ENCODE measurements at regions not wholly inside any gene's neighbourhood (a gene's known extent, or its start where the extent isn't known, plus 50 kb on each side); places are given as distances from the start of the nearest gene placed in this dataset.

GRCh38 chr4:125365731-125366130 is 51.0 kb downstream of the FAT4 start:
- DNase-seq (ENCODE audit: low read depth in 2 of 2), result no peak

GRCh38 chr4:125368146-125368545 is 53.4 kb downstream of the FAT4 start:
- DNase-seq (ENCODE audit: low read depth in 2 of 2), result no peak

- DNase-seq (ENCODE audit: low read depth in 2 of 2), result no peak
Observed at GRCh38 chr4:125368671-125369081, 53.9 kb downstream of the FAT4 start.

- no peak for DNase-seq (ENCODE audit: low read depth in 2 of 2)
Observed at GRCh38 chr4:125369098-125369497, 54.3 kb downstream of the FAT4 start.

DNA sequence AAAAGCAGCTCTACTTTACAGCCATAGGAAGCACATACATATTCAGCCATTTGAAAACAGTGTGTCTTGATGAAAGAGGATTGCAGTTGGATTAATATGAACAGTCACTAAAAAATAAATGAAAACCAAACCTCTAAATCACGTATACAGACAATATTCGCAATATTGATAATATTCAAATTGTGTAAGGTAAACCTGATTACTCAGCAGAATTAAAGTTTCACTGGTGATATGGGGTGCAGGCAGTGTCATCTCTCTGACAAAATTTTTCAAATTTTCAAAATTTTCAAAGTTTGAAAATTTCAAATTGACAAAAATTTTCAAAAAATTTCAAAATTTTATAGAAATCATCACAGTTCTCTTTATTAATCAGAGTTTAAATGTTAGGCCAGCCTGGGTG is 55.7 kb downstream of the FAT4 start:
- no peak for DNase-seq (ENCODE audit: low read depth in 2 of 2)

DNA sequence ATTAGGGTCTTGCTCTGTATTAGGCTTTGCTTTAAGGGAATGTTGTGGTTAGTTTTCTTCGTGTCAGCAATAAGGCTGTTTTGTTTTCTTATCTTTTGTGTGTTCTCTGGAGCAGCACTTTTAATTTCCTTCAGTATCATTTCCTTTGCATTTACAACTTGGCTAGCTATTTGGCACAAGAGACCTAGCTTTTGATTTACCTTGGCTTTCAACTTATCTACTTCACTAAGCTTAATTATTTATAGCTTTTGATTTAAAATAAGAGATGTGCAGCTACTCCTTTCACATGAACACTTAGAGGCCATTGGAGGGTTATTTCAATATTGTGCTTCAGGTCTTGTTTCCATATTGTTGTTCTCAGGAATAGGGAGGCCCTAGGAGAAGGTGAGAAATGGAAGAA is 68.2 kb downstream of the FAT4 start:
- no peak for DNase-seq (ENCODE audit: low read depth in 2 of 2)

DNA sequence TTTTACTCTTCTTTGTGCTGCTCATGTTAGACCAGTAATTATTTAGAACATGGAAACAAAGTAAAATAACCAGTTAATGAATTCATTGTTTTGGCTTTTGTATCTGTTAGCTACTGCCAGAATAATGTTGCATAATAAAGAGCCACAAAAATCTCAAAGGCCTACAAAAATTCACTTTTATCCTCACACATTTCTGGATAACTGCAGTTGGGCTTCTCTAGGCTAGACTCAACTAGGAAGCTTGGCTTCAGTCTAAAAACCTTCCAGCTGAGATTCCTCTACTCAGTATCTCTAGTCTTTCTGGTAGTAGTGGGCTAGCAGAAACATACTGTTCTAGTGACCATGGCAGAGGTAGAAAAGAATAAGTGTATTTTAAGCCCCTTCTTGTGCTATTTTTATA is 73.0 kb downstream of the FAT4 start:
- DNase-seq (ENCODE audit: low read depth in 2 of 2), result no peak

- DNase-seq (ENCODE audit: low read depth in 2 of 2), result no peak
Observed at GRCh38 chr4:125388613-125389012, 73.9 kb downstream of the FAT4 start.

GRCh38 chr4:125389713-125390112 is 75.0 kb downstream of the FAT4 start:
- DNase-seq (ENCODE audit: low read depth in 2 of 2), result no peak

- no peak for DNase-seq (ENCODE audit: low read depth in 2 of 2)
Observed at GRCh38 chr4:125390126-125390525, 75.4 kb downstream of the FAT4 start.

DNA sequence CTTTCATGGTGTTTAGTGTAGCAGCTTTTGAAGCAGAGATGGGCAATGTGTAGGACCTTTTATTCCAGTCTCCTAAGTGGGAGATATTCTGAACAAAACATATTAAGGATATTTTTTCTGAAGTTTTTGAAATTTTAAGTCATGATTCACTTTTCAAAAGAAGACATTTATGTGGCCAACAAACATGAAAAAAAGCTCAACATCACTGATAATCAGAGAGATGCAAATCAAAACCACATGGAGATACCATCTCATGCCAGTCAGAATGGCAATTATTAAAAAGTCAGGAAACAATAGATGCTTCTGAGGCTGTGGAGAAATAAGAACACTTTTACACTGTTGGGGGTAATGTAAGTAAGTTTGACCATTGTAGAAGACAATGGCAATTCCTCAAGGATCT is 76.0 kb downstream of the FAT4 start:
- DNase-seq (ENCODE audit: low read depth in 2 of 2), result no peak

- no peak for DNase-seq (ENCODE audit: low read depth in 2 of 2)
Observed at GRCh38 chr4:125392694-125393093, 77.9 kb downstream of the FAT4 start.

GRCh38 chr4:125393825-125394224 is 79.1 kb downstream of the FAT4 start:
- DNase-seq (ENCODE audit: low read depth in 2 of 2), result no peak

GRCh38 chr4:125397226-125397625 is 82.5 kb downstream of the FAT4 start:
- no peak for DNase-seq (ENCODE audit: low read depth in 2 of 2)

- no peak for DNase-seq (ENCODE audit: low read depth in 2 of 2)
Observed at GRCh38 chr4:125398263-125399002, 83.7 kb downstream of the FAT4 start.

- DNase-seq (ENCODE audit: low read depth in 2 of 2), result no peak
Observed at GRCh38 chr4:125400756-125401155, 86.0 kb downstream of the FAT4 start.

DNA sequence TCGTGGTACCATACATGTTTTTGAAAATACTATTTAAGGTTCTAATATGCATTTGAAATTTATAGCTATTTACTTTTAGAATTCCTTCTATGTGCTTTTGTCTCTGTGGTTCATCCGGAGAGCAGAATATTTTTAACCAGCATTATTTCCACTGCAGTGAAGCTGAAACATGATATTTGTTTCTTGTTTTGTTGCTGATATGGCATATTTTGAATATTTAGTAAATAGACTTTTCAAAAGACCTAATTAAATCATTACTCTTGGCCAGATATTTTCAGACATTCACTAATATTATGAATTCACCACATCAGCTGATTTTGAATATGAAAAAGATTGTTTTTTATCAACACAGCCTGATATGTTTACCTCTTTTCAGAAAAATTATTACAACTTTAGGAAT is 87.0 kb downstream of the FAT4 start:
- no peak for DNase-seq (ENCODE audit: low read depth in 2 of 2)

GRCh38 chr4:125420526-125420925 is 105.8 kb downstream of the FAT4 start:
- DNase-seq (ENCODE audit: low read depth in 2 of 2), result no peak

GRCh38 chr4:125421547-125421946 is 106.8 kb downstream of the FAT4 start:
- no peak for DNase-seq (ENCODE audit: low read depth in 2 of 2)

DNA sequence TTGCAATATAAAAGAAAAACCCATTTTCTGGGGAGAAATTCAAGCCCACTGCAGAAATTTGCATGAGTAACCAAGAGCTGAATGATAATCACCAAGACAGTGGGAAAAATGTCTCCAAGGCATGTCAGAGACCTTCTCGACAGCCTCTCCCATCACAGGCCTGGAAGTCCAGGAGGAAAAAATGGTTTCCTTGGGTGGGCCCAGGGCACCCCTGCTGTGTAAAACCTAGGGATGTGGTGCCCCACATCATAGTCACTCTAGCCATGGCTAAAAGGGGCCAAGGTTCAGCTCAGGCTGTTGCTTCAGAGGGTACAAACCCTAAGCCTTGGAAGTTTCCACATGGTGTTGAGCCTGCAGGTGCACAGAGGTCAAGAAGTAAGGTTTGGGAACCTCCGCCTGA is 108.4 kb downstream of the FAT4 start:
- DNase-seq (ENCODE audit: low read depth in 2 of 2), result no peak

GRCh38 chr4:125428832-125429231 is 114.1 kb downstream of the FAT4 start:
- DNase-seq (ENCODE audit: low read depth in 2 of 2), result no peak

DNA sequence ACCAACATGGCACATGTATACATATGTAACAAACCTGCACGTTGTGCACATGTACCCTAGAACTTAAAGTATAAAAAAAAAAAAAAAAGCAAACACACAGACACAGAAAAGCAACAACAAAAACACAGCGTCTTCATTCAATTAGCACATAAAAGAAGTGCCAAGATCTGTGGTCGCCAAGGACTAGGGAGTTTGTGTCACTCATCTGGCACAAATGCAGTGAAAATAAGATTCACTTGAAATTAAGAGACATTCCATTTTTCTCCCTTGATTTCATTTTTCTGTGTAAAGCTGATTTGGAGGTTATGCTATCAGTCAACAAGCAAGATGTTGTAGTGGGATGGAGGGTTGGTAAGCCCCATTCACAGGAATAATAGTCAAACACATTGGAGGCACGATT is 115.3 kb downstream of the FAT4 start:
- no peak for DNase-seq (ENCODE audit: low read depth in 2 of 2)

GRCh38 chr4:125432078-125432477 is 117.3 kb downstream of the FAT4 start:
- no peak for DNase-seq (ENCODE audit: low read depth in 2 of 2)

GRCh38 chr4:125433453-125433852 is 118.7 kb downstream of the FAT4 start:
- DNase-seq (ENCODE audit: low read depth in 2 of 2), result no peak
